ENCODE measurements at regions not wholly inside any gene's neighbourhood (a gene's known extent, or its start where the extent isn't known, plus 50 kb on each side); places are given as distances from the start of the nearest gene placed in this dataset.

- TF ChIP-seq, protein P1, sequence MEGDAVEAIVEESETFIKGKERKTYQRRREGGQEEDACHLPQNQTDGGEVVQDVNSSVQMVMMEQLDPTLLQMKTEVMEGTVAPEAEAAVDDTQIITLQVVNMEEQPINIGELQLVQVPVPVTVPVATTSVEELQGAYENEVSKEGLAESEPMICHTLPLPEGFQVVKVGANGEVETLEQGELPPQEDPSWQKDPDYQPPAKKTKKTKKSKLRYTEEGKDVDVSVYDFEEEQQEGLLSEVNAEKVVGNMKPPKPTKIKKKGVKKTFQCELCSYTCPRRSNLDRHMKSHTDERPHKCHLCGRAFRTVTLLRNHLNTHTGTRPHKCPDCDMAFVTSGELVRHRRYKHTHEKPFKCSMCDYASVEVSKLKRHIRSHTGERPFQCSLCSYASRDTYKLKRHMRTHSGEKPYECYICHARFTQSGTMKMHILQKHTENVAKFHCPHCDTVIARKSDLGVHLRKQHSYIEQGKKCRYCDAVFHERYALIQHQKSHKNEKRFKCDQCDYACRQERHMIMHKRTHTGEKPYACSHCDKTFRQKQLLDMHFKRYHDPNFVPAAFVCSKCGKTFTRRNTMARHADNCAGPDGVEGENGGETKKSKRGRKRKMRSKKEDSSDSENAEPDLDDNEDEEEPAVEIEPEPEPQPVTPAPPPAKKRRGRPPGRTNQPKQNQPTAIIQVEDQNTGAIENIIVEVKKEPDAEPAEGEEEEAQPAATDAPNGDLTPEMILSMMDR (IDR thresholded peaks at IDR 0.05): no peak
- TF ChIP-seq POLR2A (IDR thresholded peaks at IDR 0.05): no peak
Measured at GRCh38 chr18:27887711-27888495, 289.0 kb downstream of the CDH2 start.
